GM23338 (cell line): ENCODE measurements at regions not wholly inside any gene's neighbourhood (a gene's known extent, or its start where the extent isn't known, plus 50 kb on each side); places are given as distances from the start of the nearest gene placed in this dataset.

Experiments
- ATAC-seq: fragments of 200-7000 bp; cut with Tn5 transposase; 3 replicates; pipeline ENCODE4 v1.9.1; 2020
- DNase-seq: peaks from one replicate; pipeline ENCODE4 v3.0.0-alpha.2; 2015; ENCODE audit warnings: low spot score
- H2AFZ ChIP-seq: fragments of 200-600 bp; sonication (generic); 2 replicates; pipeline ENCODE4 v1.8.0; 2016; ENCODE audit warnings: antibody characterized with exemption, mild to moderate bottlenecking, moderate library complexity
- H3F3A ChIP-seq: fragments of 200-600 bp; sonication (generic); replicated peaks from 2 replicates; pipeline ENCODE4 v1.8.0; 2017; ENCODE audit warnings: antibody characterized with exemption, mixed run types, low read depth
- H3K27ac ChIP-seq: fragments of 200-600 bp; sonication (generic); 2 replicates; pipeline ENCODE4 v1.6.1; 2016; ENCODE audit warnings: low read depth
- H3K27me3 ChIP-seq: fragments of 200-600 bp; sonication (generic); 2 replicates; pipeline ENCODE4 v1.8.0; 2016; ENCODE audit warnings: mild to moderate bottlenecking, mixed run types, moderate library complexity; ENCODE audit not compliant: insufficient read depth
- H3K36me3 ChIP-seq: fragments of 200-600 bp; sonication (generic); 2 replicates; pipeline ENCODE4 v1.8.0; 2016; ENCODE audit warnings: mild to moderate bottlenecking; ENCODE audit not compliant: insufficient read depth
- H3K4me1 ChIP-seq: fragments of 200-600 bp; sonication (generic); 2 replicates; pipeline ENCODE4 v1.8.0; 2016; ENCODE audit warnings: mild to moderate bottlenecking, moderate library complexity; ENCODE audit not compliant: insufficient read depth
- H3K4me2 ChIP-seq: fragments of 200-600 bp; sonication (generic); 2 replicates; pipeline ENCODE4 v1.7.1; 2017; ENCODE audit warnings: mixed run types
- H3K4me3 ChIP-seq: fragments of 200-600 bp; sonication (generic); 2 replicates; pipeline ENCODE4 v1.6.1; 2016; ENCODE audit warnings: mixed run types
- H3K79me2 ChIP-seq: fragments of 200-600 bp; sonication (generic); replicated peaks from 2 replicates; pipeline ENCODE4 v1.8.0; 2017; ENCODE audit warnings: mild to moderate bottlenecking; ENCODE audit not compliant: insufficient read depth
- H3K9me2 ChIP-seq: fragments of 200-600 bp; sonication (generic); 2 replicates; pipeline ENCODE4 v1.8.0; 2017; ENCODE audit not compliant: insufficient read depth
- H4K20me1 ChIP-seq: fragments of 200-600 bp; sonication (generic); replicated peaks from 2 replicates; pipeline ENCODE4 v1.8.0; 2017; ENCODE audit warnings: mild to moderate bottlenecking; ENCODE audit not compliant: insufficient read depth
- H3K27ac Mint-ChIP-seq: 2 replicates; pipeline ENCODE4 v1.8.0; 2020; ENCODE audit warnings: inconsistent platforms, mild to moderate bottlenecking, moderate library complexity, mixed read lengths
- H3K27me3 Mint-ChIP-seq: 3 replicates; pipeline ENCODE4 v1.8.0; 2022; ENCODE audit warnings: low read depth, mild to moderate bottlenecking, moderate library complexity, mixed read lengths, inconsistent platforms; ENCODE audit not compliant: insufficient read depth, poor library complexity
- H3K36me3 Mint-ChIP-seq: 3 replicates; pipeline ENCODE4 v1.8.0; 2021; ENCODE audit warnings: low read depth, mild to moderate bottlenecking, inconsistent platforms, moderate library complexity, mixed read lengths
- H3K4me1 Mint-ChIP-seq: 3 replicates; pipeline ENCODE4 v1.8.0; 2020; ENCODE audit warnings: mild to moderate bottlenecking, inconsistent platforms, mixed read lengths
- H3K4me3 Mint-ChIP-seq: 3 replicates; pipeline ENCODE4 v1.8.0; 2021; ENCODE audit warnings: moderate library complexity, mild to moderate bottlenecking, inconsistent platforms, mixed read lengths
- H3K9me3 Mint-ChIP-seq: 3 replicates; pipeline ENCODE4 v1.8.0; 2020; ENCODE audit warnings: moderate library complexity, mild to moderate bottlenecking, inconsistent platforms, mixed read lengths
- CREB1 ChIP-seq: fragments of 250-450 bp; sonication (Bioruptor Pico); IDR thresholded peaks from 2 replicates; pipeline ENCODE4 v1.5.0; 2020; ENCODE audit warnings: low read depth, mild to moderate bottlenecking, moderate library complexity
- CTCF ChIP-seq, 2 experiments: fragments of 200-600 bp in 1 of 2; sonication (generic) in 1 of 2; conservative IDR thresholded peaks; 2 replicates each; pipeline versions ENCODE4 v1.5.1 to v1.6.1; 2016 to 2017; ENCODE audit warnings: antibody characterized with exemption in 2 of 2, low read depth in 2 of 2, mild to moderate bottlenecking in 2 of 2, moderate library complexity in 1 of 2
- ETS1 ChIP-seq: IDR thresholded peaks from 2 replicates; pipeline ENCODE4 v1.6.1; 2016; ENCODE audit warnings: antibody characterized with exemption
- EZH2 ChIP-seq: fragments of 200-600 bp; sonication (generic); IDR thresholded peaks from one replicate; pipeline ENCODE4 v1.8.0; 2017; ENCODE audit warnings: antibody characterized with exemption, mild to moderate bottlenecking, low read depth; ENCODE audit not compliant: unreplicated experiment
- EZH2phosphoT487 ChIP-seq: fragments of 200-600 bp; sonication (generic); IDR thresholded peaks from one replicate; pipeline ENCODE4 v1.8.1; 2018; ENCODE audit warnings: antibody characterized with exemption; ENCODE audit not compliant: unreplicated experiment
- JUNB ChIP-seq: IDR thresholded peaks from one replicate; pipeline ENCODE4 v1.6.1; 2016; ENCODE audit warnings: antibody characterized with exemption; ENCODE audit not compliant: unreplicated experiment
- NANOG ChIP-seq: IDR thresholded peaks from 2 replicates; pipeline ENCODE4 v1.6.1; 2016; ENCODE audit warnings: antibody characterized with exemption, borderline replicate concordance
- POLR2AphosphoS5 ChIP-seq: IDR thresholded peaks from 2 replicates; pipeline ENCODE4 v1.6.1; 2016; ENCODE audit warnings: antibody characterized with exemption, low read depth
- REST ChIP-seq: IDR thresholded peaks from one replicate; pipeline ENCODE4 v1.6.1; 2018; ENCODE audit warnings: antibody characterized with exemption; ENCODE audit not compliant: unreplicated experiment
- STAT1 ChIP-seq: IDR thresholded peaks from one replicate; pipeline ENCODE4 v1.6.1; 2016; ENCODE audit warnings: antibody characterized with exemption; ENCODE audit not compliant: unreplicated experiment
- ZNF114 ChIP-seq: fragments of 250-450 bp; sonication (Bioruptor Pico); IDR thresholded peaks from 2 replicates; pipeline ENCODE4 v1.5.0; 2020; ENCODE audit warnings: mild to moderate bottlenecking, moderate library complexity
- ZNF331 ChIP-seq: fragments of 250-450 bp; sonication (Bioruptor Pico); IDR thresholded peaks from 2 replicates; pipeline ENCODE4 v1.5.0; 2020; ENCODE audit warnings: low read depth, mild to moderate bottlenecking, moderate library complexity
- ZNF462 ChIP-seq: fragments of 250-450 bp; sonication (Bioruptor Pico); IDR thresholded peaks from 2 replicates; pipeline ENCODE4 v1.5.0; 2020; ENCODE audit warnings: mild to moderate bottlenecking, moderate library complexity

- TF ChIP-seq POLR2AphosphoS5 (no peak), ETS1 (no peak), ZNF114 (CRISPR knock-in tag) (no peak), JUNB (no peak), REST (no peak), ZNF462 (CRISPR knock-in tag) (no peak), EZH2phosphoT487 (no peak), STAT1 (no peak), CREB1 (CRISPR knock-in tag) (no peak), ZNF331 (CRISPR knock-in tag) (no peak), EZH2 (no peak), NANOG (no peak), CTCF (conservative IDR thresholded peaks at IDR 0.05; ENCODE audit: low read depth in 2 of 2) (no peak)
- Histone ChIP-seq H3K36me3 (no peaks in the 10 kb centered on the region), H3F3A (no peaks in the 10 kb centered on the region), H3K9me2 (no peaks in the 10 kb centered on the region), H4K20me1 (no peaks in the 10 kb centered on the region), H2AFZ (no peak overlapping the region), H3K4me1 (no peaks in the 10 kb centered on the region; the same call in 1 of the 2 replicates), H3K4me2 (no peak overlapping the region), H3K79me2 (no peaks in the 10 kb centered on the region), H3K27ac (no peak overlapping the region), H3K27me3 (no peaks in the 10 kb centered on the region), H3K4me3 (no peak overlapping the region)
- no peak for ATAC-seq
- H3K27me3 Mint-ChIP-seq, result peaks cover 3% of the 10 kb centered on the region
- H3K9me3 Mint-ChIP-seq, result no peaks in the 10 kb centered on the region
- peaks cover 7% of the 10 kb centered on the region; the same call in 1 of the 3 replicates for H3K4me1 Mint-ChIP-seq
- DNase-seq, result no peak
- H3K27ac Mint-ChIP-seq, result no peak overlapping the region
- H3K36me3 Mint-ChIP-seq, result no peaks in the 10 kb centered on the region
- H3K4me3 Mint-ChIP-seq, result no peak overlapping the region
These were observed 60.4 kb upstream of the TNFSF4 start for GRCh38 chr1:173267453-173267945.
